ENCODE measurements at regions not wholly inside any gene's neighbourhood (a gene's known extent, or its start where the extent isn't known, plus 50 kb on each side); places are given as distances from the start of the nearest gene placed in this dataset.
A peak's percentile ranks its signal among the peaks of the same experiment; 100 is the strongest.
"Not testable (repeated sequence)": the region's sequence is repeated elsewhere in the genome, so short reads cannot be mapped to it uniquely, and the experiment has no call there.

GRCh38 chr6:14553515-14553914 is 435.9 kb downstream of the CD83 start:
- no peak overlapping the region for H3K27ac ChIP-seq
- H3K36me3 ChIP-seq = no peaks in the 10 kb centered on the region
- H3K4me1 ChIP-seq = peaks cover 5 to 40% (median 25%) of the 10 kb centered on the region in 4 donors
- TF ChIP-seq POLR2A (IDR thresholded peaks at IDR 0.05) = no peak
- no peak for TF ChIP-seq EP300 (IDR thresholded peaks at IDR 0.05; ENCODE audit: low read depth)
- TF ChIP-seq POLR2AphosphoS5 (IDR thresholded peaks at IDR 0.05) = no peak
- no peak for TF ChIP-seq CTCF (IDR thresholded peaks at IDR 0.05)
- DNase-seq = no peak
- H3K4me3 ChIP-seq = no peak overlapping the region
- H3K9me3 ChIP-seq = no peaks in the 10 kb centered on the region
- intact Hi-C loops (cut with DNase I; ENCODE audit: low total_unique reads) (no loop called here), in situ Hi-C loops (cut with MboI; ENCODE audit: low pct_ligation_motif_present in 1 of 4, low pct_unique_long_range_greater_than_20kb in 1 of 4, low sequenced_read_pairs in 3 of 4) (no loop called here)
- no peaks in the 10 kb centered on the region for H3K27me3 ChIP-seq
- 91% methylated on average over 8 of the region's 8 CpGs; no CpG with 5 or more reads in 1 of the 2 donors for WGBS, 2 donors (ENCODE audit: low coverage in 1 of 2)

- intact Hi-C loops (cut with DNase I; ENCODE audit: low total_unique reads) = no loop called here
- Histone ChIP-seq H3K9me3 (no peaks in the 10 kb centered on the region), H3K36me3 (no peaks in the 10 kb centered on the region), H3K4me1 (peaks cover 5 to 23% (median 11%) of the 10 kb centered on the region in 4 donors), H3K27me3 (no peaks in the 10 kb centered on the region), H3K27ac (peak overlapping the region in 2 of 4 donors; percentile 26 to 35), H3K4me3 (no peak overlapping the region)
- TF ChIP-seq EP300 (IDR thresholded peaks at IDR 0.05; ENCODE audit: low read depth) = no peak
- TF ChIP-seq CTCF (IDR thresholded peaks at IDR 0.05) = no peak
- no peak for TF ChIP-seq POLR2A (IDR thresholded peaks at IDR 0.05)
- peak in 1 of 3 donors; percentile 45 for TF ChIP-seq POLR2AphosphoS5 (IDR thresholded peaks at IDR 0.05)
- in situ Hi-C loops (cut with MboI; ENCODE audit: low pct_ligation_motif_present in 1 of 4, low pct_unique_long_range_greater_than_20kb in 1 of 4, low sequenced_read_pairs in 3 of 4) = no loop called here
- peak; percentile 53 for DNase-seq
- WGBS, 2 donors (ENCODE audit: low coverage in 1 of 2) = 50 to 74% methylated on average over 1 to 6 of the region's 6 CpGs
These were observed 438.2 kb downstream of the CD83 start for GRCh38 chr6:14555804-14556203.

- TF ChIP-seq POLR2A (IDR thresholded peaks at IDR 0.05) (no peak), CTCF (IDR thresholded peaks at IDR 0.05) (no peak), POLR2AphosphoS5 (IDR thresholded peaks at IDR 0.05) (no peak), EP300 (IDR thresholded peaks at IDR 0.05; ENCODE audit: low read depth) (no peak)
- Histone ChIP-seq H3K36me3 (no peaks in the 10 kb centered on the region), H3K4me1 (peaks cover 0 to 11% (median 1%) of the 10 kb centered on the region in 4 donors), H3K9me3 (no peaks in the 10 kb centered on the region), H3K27ac (no peak overlapping the region), H3K4me3 (no peak overlapping the region), H3K27me3 (no peaks in the 10 kb centered on the region)
- no peak for DNase-seq
- in situ Hi-C loops (cut with MboI; ENCODE audit: low pct_ligation_motif_present in 1 of 4, low pct_unique_long_range_greater_than_20kb in 1 of 4, low sequenced_read_pairs in 3 of 4) = no loop called here
- WGBS, 2 donors (ENCODE audit: low coverage in 1 of 2) = 72 to 83% methylated on average over 2 to 3 of the region's 3 CpGs
- intact Hi-C loops (cut with DNase I; ENCODE audit: low total_unique reads) = no loop called here
These were observed 442.4 kb downstream of the CD83 start for GRCh38 chr6:14559746-14560536.

- H3K4me3 ChIP-seq; H3K27me3 ChIP-seq; H3K4me1 ChIP-seq; H3K9me3 ChIP-seq; in situ Hi-C loops (cut with MboI; ENCODE audit: low pct_ligation_motif_present in 1 of 4, low pct_unique_long_range_greater_than_20kb in 1 of 4, low sequenced_read_pairs in 3 of 4); DNase-seq; H3K27ac ChIP-seq; H3K36me3 ChIP-seq; intact Hi-C loops (cut with DNase I; ENCODE audit: low total_unique reads): not testable (repeated sequence)
- 92 to 100% methylated on average over 3 of the region's 3 CpGs for WGBS, 2 donors (ENCODE audit: low coverage in 1 of 2)
These were observed 444.0 kb downstream of the CD83 start for GRCh38 chr6:14561563-14561962.
